Neutrophil (primary cell): ENCODE measurements at regions not wholly inside any gene's neighbourhood (a gene's known extent, or its start where the extent isn't known, plus 50 kb on each side); places are given as distances from the start of the nearest gene placed in this dataset.
"Not testable (repeated sequence)": the region's sequence is repeated elsewhere in the genome, so short reads cannot be mapped to it uniquely, and the experiment has no call there.

Experiments
- H3K27ac ChIP-seq: fragments of 200-600 bp; sonication (generic); 2 replicates; pipeline ENCODE4 v1.5.1; 2016; ENCODE audit warnings: mild to moderate bottlenecking, moderate library complexity
- H3K27me3 ChIP-seq: fragments of 200-600 bp; sonication (generic); 2 replicates; pipeline ENCODE4 v1.6.0; 2016; ENCODE audit warnings: mild to moderate bottlenecking
- H3K36me3 ChIP-seq: fragments of 200-600 bp; sonication (generic); 2 replicates; pipeline ENCODE4 v1.5.1; 2017
- H3K4me1 ChIP-seq, 2 experiments: fragments of 200-600 bp in 1 of 2; sonication (generic) in 1 of 2; 1 replicate in 1 of 2; 2 replicates in 1 of 2; pipeline versions ENCODE4 v1.5.1 to v1.6.1; 2013 to 2016; ENCODE audit warnings: low read depth in 1 of 2, low read length in 1 of 2, mild to moderate bottlenecking in 1 of 2, moderate library complexity in 1 of 2; ENCODE audit not compliant: control insufficient read depth in 1 of 2, insufficient read depth in 1 of 2
- H3K4me3 ChIP-seq, 2 experiments: fragments of 200-600 bp in 1 of 2; sonication (generic) in 1 of 2; 1 replicate in 1 of 2; 2 replicates in 1 of 2; pipeline ENCODE4 v1.5.1; 2013 to 2016; ENCODE audit warnings: low read depth in 1 of 2, low read length in 1 of 2, mild to moderate bottlenecking in 1 of 2, moderate library complexity in 1 of 2
- H3K9me3 ChIP-seq: fragments of 200-600 bp; sonication (generic); 2 replicates; pipeline ENCODE4 v1.5.1; 2016
- CTCF ChIP-seq: fragments of 200-600 bp; sonication (generic); IDR thresholded peaks from 2 replicates; pipeline ENCODE4 v1.5.1; 2016; ENCODE audit warnings: antibody characterized with exemption

GRCh38 chr9:74092491-74092834, 404.7 kb upstream of the RORB start:
- Histone ChIP-seq H3K4me3 (no peak overlapping the region), H3K36me3 (no peaks in the 10 kb centered on the region), H3K27ac (no peak overlapping the region), H3K9me3 (no peaks in the 10 kb centered on the region), H3K27me3 (no peaks in the 10 kb centered on the region), H3K4me1 (no peaks in the 10 kb centered on the region)
- no peak for TF ChIP-seq CTCF

- not testable (repeated sequence) for H3K36me3 ChIP-seq, H3K4me3 ChIP-seq, H3K27me3 ChIP-seq, H3K27ac ChIP-seq, H3K9me3 ChIP-seq, H3K4me1 ChIP-seq
Observed at GRCh38 chr9:74094037-74094436, 403.1 kb upstream of the RORB start.

- Histone ChIP-seq H3K4me3 (no peak overlapping the region), H3K27ac (no peak overlapping the region), H3K4me1 (no peaks in the 10 kb centered on the region), H3K36me3 (no peaks in the 10 kb centered on the region), H3K9me3 (no peaks in the 10 kb centered on the region), H3K27me3 (no peaks in the 10 kb centered on the region)
- TF ChIP-seq CTCF: no peak
Observed at GRCh38 chr9:74094766-74095165, 402.4 kb upstream of the RORB start.

- Histone ChIP-seq H3K4me3 (no peak overlapping the region), H3K27me3 (no peaks in the 10 kb centered on the region), H3K36me3 (no peaks in the 10 kb centered on the region), H3K4me1 (no peaks in the 10 kb centered on the region), H3K9me3 (no peaks in the 10 kb centered on the region), H3K27ac (no peak overlapping the region)
- no peak for TF ChIP-seq CTCF
Observed at GRCh38 chr9:74095925-74096324, 401.2 kb upstream of the RORB start.

GRCh38 chr9:74096420-74096819, 400.7 kb upstream of the RORB start:
- no peak for TF ChIP-seq CTCF
- Histone ChIP-seq H3K27me3 (no peaks in the 10 kb centered on the region), H3K4me1 (no peaks in the 10 kb centered on the region), H3K9me3 (no peaks in the 10 kb centered on the region), H3K4me3 (no peak overlapping the region), H3K27ac (no peak overlapping the region), H3K36me3 (no peaks in the 10 kb centered on the region)

- no peaks in the 10 kb centered on the region for H3K36me3 ChIP-seq
- no peak overlapping the region for H3K27ac ChIP-seq
- H3K4me3 ChIP-seq: no peak overlapping the region
- H3K27me3 ChIP-seq: no peaks in the 10 kb centered on the region
- H3K9me3 ChIP-seq: no peaks in the 10 kb centered on the region
- H3K4me1 ChIP-seq: no peaks in the 10 kb centered on the region
- TF ChIP-seq CTCF: no peak
Observed at GRCh38 chr9:74100042-74100441, 397.1 kb upstream of the RORB start.

GRCh38 chr9:74102148-74102547, 395.0 kb upstream of the RORB start:
- not testable (repeated sequence) for H3K4me3 ChIP-seq, H3K27ac ChIP-seq, H3K36me3 ChIP-seq, H3K27me3 ChIP-seq, H3K9me3 ChIP-seq, H3K4me1 ChIP-seq
